Stimulated activated naive B cell treated with anti-CD40 and anti-IgM and Interleukin-4, amounts not matched to agents 10 μg/mL and 1 μg/mL and 100 μg/mL, for 72 hours (primary cell): ENCODE measurements at regions not wholly inside any gene's neighbourhood (a gene's known extent, or its start where the extent isn't known, plus 50 kb on each side); places are given as distances from the start of the nearest gene placed in this dataset.

ENCODE experiments used
- ATAC-seq, 2 donors: fragments of 150-1000 bp; cut with Tn5 transposase; replicated peaks; 2 replicates each; pipeline ENCODE4 v1.10.0; 2021; ENCODE audit warnings: moderate library complexity in 1 of 2
- DNase-seq: peaks from one replicate; pipeline ENCODE4 v3.0.0; 2021
- H3K27ac Mint-ChIP-seq: one replicate; pipeline ENCODE4 v1.8.0; 2022; ENCODE audit warnings: mild to moderate bottlenecking, mixed read lengths
- H3K27me3 Mint-ChIP-seq, 2 donors: one replicate each; pipeline ENCODE4 v1.8.0; 2022; ENCODE audit warnings: mixed read lengths in 2 of 2
- H3K36me3 Mint-ChIP-seq, 2 donors: one replicate each; pipeline ENCODE4 v1.8.0; 2022; ENCODE audit warnings: mixed read lengths in 2 of 2, mild to moderate bottlenecking in 1 of 2
- H3K4me1 Mint-ChIP-seq, 2 donors: one replicate each; pipeline ENCODE4 v1.8.0; 2022; ENCODE audit warnings: mixed read lengths in 2 of 2, mild to moderate bottlenecking in 1 of 2
- H3K4me3 Mint-ChIP-seq, 2 donors: one replicate each; pipeline ENCODE4 v1.8.0; 2022; ENCODE audit warnings: mild to moderate bottlenecking in 2 of 2, mixed read lengths in 2 of 2, moderate library complexity in 1 of 2
- H3K9me3 Mint-ChIP-seq, 2 donors: one replicate each; pipeline ENCODE4 v1.8.0; 2022; ENCODE audit warnings: mixed read lengths in 2 of 2, mild to moderate bottlenecking in 1 of 2

GRCh38 chr17:70892527-70892926, 723.2 kb downstream of the KCNJ2 start:
- H3K4me1 Mint-ChIP-seq: no peaks in the 10 kb centered on the region
- H3K9me3 Mint-ChIP-seq: peaks cover 2 to 5% of the 10 kb centered on the region in 2 donors
- no peak for ATAC-seq

DNA sequence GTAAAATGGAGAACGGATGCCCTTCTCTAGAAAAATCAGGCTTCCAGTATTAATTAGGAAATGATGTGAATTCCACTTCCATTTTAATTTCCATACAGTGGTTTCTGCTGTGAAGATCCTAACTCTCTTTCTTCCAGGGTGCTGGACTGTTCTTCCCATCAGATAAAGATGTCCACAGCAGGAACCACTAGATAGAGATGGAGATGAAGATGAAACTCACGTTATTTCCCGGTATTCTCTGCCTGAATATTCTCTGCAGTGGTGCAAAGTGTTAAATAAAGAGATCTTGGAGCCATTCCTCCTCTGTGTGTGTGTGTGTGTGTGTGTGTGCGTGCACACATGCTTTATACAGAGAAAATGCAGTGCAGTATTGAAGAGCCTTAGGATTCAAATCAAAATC, 727.5 kb downstream of the KCNJ2 start:
- Mint-ChIP-seq H3K27ac (no peak overlapping the region), H3K4me1 (no peaks in the 10 kb centered on the region), H3K36me3 (no peaks in the 10 kb centered on the region), H3K9me3 (peaks cover 9 to 11% of the 10 kb centered on the region in 2 donors), H3K4me3 (no peak overlapping the region), H3K27me3 (no peaks in the 10 kb centered on the region)
- no peak for DNase-seq
- ATAC-seq: no peak

More at GRCh38 chr17:70892527-70892926, 723.2 kb downstream of the KCNJ2 start:
- Mint-ChIP-seq H3K27me3 (no peaks in the 10 kb centered on the region), H3K4me3 (no peak overlapping the region), H3K36me3 (no peaks in the 10 kb centered on the region), H3K27ac (no peak overlapping the region)
- no peak for DNase-seq

DNA sequence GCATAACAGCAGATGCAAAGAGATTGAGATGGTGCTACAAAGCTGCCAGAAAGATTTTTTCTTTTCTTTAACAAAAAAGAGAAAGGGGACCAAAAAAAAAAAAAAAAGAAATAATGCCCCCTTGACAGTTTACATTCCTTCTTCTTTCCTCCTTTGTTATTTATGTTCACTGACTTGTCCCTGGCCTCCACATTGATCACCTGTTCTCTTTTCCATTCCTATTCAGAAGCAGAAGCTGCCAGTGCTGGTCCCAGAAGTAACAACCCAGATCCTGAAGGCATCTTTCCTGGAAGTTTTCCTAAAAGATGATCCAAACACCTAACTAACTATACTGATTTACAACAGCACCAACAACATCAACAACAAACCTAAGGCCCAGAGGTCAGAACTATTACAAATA, 728.1 kb downstream of the KCNJ2 start:
- Mint-ChIP-seq H3K4me1 (no peaks in the 10 kb centered on the region), H3K36me3 (no peaks in the 10 kb centered on the region), H3K27ac (no peak overlapping the region), H3K27me3 (no peaks in the 10 kb centered on the region), H3K4me3 (no peak overlapping the region), H3K9me3 (peaks cover 9 to 11% of the 10 kb centered on the region in 2 donors)
- no peak for ATAC-seq
- DNase-seq: no peak

- DNase-seq: no peak
- Mint-ChIP-seq H3K27me3 (no peaks in the 10 kb centered on the region), H3K36me3 (no peaks in the 10 kb centered on the region), H3K4me1 (no peaks in the 10 kb centered on the region), H3K9me3 (peaks cover 10 to 11% of the 10 kb centered on the region in 2 donors), H3K4me3 (no peak overlapping the region), H3K27ac (no peak overlapping the region)
- ATAC-seq: no peak
These were observed 732.5 kb downstream of the KCNJ2 start for GRCh38 chr17:70901870-70902269.

DNA sequence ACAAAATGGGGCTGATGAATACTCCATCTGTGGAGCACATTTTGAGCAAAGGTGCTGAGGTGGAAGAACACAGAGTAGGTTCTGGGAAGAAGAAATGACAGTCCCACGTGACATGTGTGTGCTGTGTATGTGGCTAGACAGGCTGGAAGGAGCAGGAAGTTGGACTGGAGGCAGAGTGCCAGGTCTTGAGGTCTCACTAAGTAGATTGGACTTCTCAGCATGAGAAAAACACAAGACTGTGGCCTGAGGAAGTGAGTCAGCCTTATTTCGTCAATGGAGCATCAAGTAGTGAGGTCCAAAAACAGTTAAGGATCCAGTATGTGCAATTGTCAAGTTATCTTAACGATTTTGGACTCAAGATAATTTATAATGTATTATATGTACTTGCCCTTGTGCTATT, 736.5 kb downstream of the KCNJ2 start:
- ATAC-seq (no peak), DNase-seq (no peak)
- no peaks in the 10 kb centered on the region for H3K4me1 Mint-ChIP-seq
- peaks cover 9 to 14% of the 10 kb centered on the region in 2 donors for H3K9me3 Mint-ChIP-seq
- no peaks in the 10 kb centered on the region for H3K27me3 Mint-ChIP-seq
- no peaks in the 10 kb centered on the region for H3K36me3 Mint-ChIP-seq
- H3K27ac Mint-ChIP-seq: no peak overlapping the region
- H3K4me3 Mint-ChIP-seq: no peak overlapping the region

GRCh38 chr17:70906808-70907207, 737.5 kb downstream of the KCNJ2 start:
- H3K27ac Mint-ChIP-seq: no peak overlapping the region
- no peaks in the 10 kb centered on the region for H3K4me1 Mint-ChIP-seq
- H3K27me3 Mint-ChIP-seq: no peaks in the 10 kb centered on the region
- ATAC-seq (no peak), DNase-seq (no peak)
- no peaks in the 10 kb centered on the region for H3K36me3 Mint-ChIP-seq
- H3K9me3 Mint-ChIP-seq: peaks cover 5 to 8% of the 10 kb centered on the region in 2 donors
- no peak overlapping the region for H3K4me3 Mint-ChIP-seq

- Mint-ChIP-seq H3K4me3 (no peak overlapping the region), H3K9me3 (peaks cover 12 to 13% of the 10 kb centered on the region in 2 donors), H3K27me3 (no peaks in the 10 kb centered on the region), H3K36me3 (no peaks in the 10 kb centered on the region), H3K4me1 (no peaks in the 10 kb centered on the region), H3K27ac (no peak overlapping the region)
- no peak for ATAC-seq
- DNase-seq: no peak
These were observed 743.6 kb downstream of the KCNJ2 start for GRCh38 chr17:70912716-70913485.

- no peak for DNase-seq
- no peak overlapping the region for H3K27ac Mint-ChIP-seq
- no peaks in the 10 kb centered on the region for H3K36me3 Mint-ChIP-seq
- no peaks in the 10 kb centered on the region for H3K4me1 Mint-ChIP-seq
- H3K4me3 Mint-ChIP-seq: no peak overlapping the region
- H3K27me3 Mint-ChIP-seq: no peaks in the 10 kb centered on the region
- H3K9me3 Mint-ChIP-seq: peaks cover 16 to 23% of the 10 kb centered on the region in 2 donors
- ATAC-seq: no peak
These were observed 747.1 kb downstream of the KCNJ2 start for GRCh38 chr17:70916469-70916868.

DNA sequence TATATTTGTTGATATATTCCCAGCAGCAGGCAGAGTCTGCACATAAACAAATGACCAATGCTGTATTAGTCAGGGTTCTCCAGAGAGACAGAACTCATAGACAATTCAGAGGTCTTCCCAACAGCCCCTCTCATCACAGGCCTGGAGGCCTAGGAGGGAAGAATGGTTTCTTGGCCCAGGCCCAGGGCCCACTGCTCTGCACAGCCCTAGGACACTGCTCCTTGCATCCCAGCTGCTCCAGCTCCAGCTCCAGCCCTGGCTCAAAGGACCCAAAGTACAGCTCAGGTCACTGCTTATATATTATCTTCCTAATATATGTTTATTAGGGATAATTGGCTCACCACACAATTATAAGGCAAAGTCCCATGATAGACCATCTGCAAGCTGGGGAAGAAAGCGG, 749.9 kb downstream of the KCNJ2 start:
- H3K4me3 Mint-ChIP-seq: no peak overlapping the region
- H3K36me3 Mint-ChIP-seq: no peaks in the 10 kb centered on the region
- ATAC-seq (no peak), DNase-seq (no peak)
- no peaks in the 10 kb centered on the region for H3K4me1 Mint-ChIP-seq
- H3K27me3 Mint-ChIP-seq: no peaks in the 10 kb centered on the region
- no peak overlapping the region for H3K27ac Mint-ChIP-seq
- peaks cover 20 to 22% of the 10 kb centered on the region in 2 donors for H3K9me3 Mint-ChIP-seq

GRCh38 chr17:70920416-70920815, 751.1 kb downstream of the KCNJ2 start:
- Mint-ChIP-seq H3K27me3 (no peaks in the 10 kb centered on the region), H3K4me3 (no peak overlapping the region), H3K36me3 (no peaks in the 10 kb centered on the region), H3K4me1 (no peaks in the 10 kb centered on the region), H3K27ac (no peak overlapping the region), H3K9me3 (peaks cover 21% of the 10 kb centered on the region in 2 donors)
- DNase-seq (no peak), ATAC-seq (no peak)

- H3K9me3 Mint-ChIP-seq: peaks cover 13 to 14% of the 10 kb centered on the region in 2 donors
- H3K27me3 Mint-ChIP-seq: no peaks in the 10 kb centered on the region
- no peaks in the 10 kb centered on the region for H3K4me1 Mint-ChIP-seq
- H3K36me3 Mint-ChIP-seq: no peaks in the 10 kb centered on the region
- DNase-seq (no peak), ATAC-seq (no peak)
- no peak overlapping the region for H3K4me3 Mint-ChIP-seq
- no peak overlapping the region for H3K27ac Mint-ChIP-seq
These were observed 752.9 kb downstream of the KCNJ2 start for GRCh38 chr17:70922268-70922667.

- no peaks in the 10 kb centered on the region for H3K36me3 Mint-ChIP-seq
- H3K9me3 Mint-ChIP-seq: peaks cover 4 to 5% of the 10 kb centered on the region in 2 donors
- H3K4me3 Mint-ChIP-seq: no peak overlapping the region
- ATAC-seq (no peak), DNase-seq (no peak)
- H3K4me1 Mint-ChIP-seq: no peaks in the 10 kb centered on the region
- H3K27ac Mint-ChIP-seq: no peak overlapping the region
- H3K27me3 Mint-ChIP-seq: no peaks in the 10 kb centered on the region
These were observed 755.4 kb downstream of the KCNJ2 start for GRCh38 chr17:70924776-70925175.

- Mint-ChIP-seq H3K4me3 (no peak overlapping the region), H3K27ac (no peak overlapping the region), H3K9me3 (peaks cover 0 to 1% of the 10 kb centered on the region in 2 donors), H3K27me3 (no peaks in the 10 kb centered on the region), H3K36me3 (no peaks in the 10 kb centered on the region), H3K4me1 (no peaks in the 10 kb centered on the region)
- DNase-seq: no peak
- ATAC-seq: no peak
These were observed 759.9 kb downstream of the KCNJ2 start for GRCh38 chr17:70929226-70929625.

- no peaks in the 10 kb centered on the region for H3K27me3 Mint-ChIP-seq
- DNase-seq (no peak), ATAC-seq (no peak)
- H3K27ac Mint-ChIP-seq: no peak overlapping the region
- H3K36me3 Mint-ChIP-seq: no peaks in the 10 kb centered on the region
- H3K4me1 Mint-ChIP-seq: no peaks in the 10 kb centered on the region
- no peak overlapping the region for H3K4me3 Mint-ChIP-seq
- H3K9me3 Mint-ChIP-seq: peaks cover 0 to 2% of the 10 kb centered on the region in 2 donors
These were observed 764.9 kb downstream of the KCNJ2 start for GRCh38 chr17:70934231-70934630.

DNA sequence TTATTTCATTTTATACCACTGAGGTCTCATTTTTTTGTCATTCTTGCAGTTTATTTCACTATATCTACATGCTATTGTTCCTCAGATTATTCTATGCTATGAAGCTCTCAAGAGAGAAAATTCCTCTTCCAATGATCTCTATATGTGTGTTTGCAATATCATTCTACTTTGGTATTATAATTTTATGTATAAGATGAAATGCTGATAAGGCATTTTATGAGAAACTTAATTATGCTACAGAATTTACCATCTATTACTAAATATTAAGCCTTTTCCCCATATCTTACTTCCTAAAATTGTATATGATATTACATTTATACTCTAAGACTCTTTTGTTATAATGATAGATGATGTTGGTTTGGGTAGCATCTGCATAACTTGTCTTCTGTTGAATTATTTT, 765.5 kb downstream of the KCNJ2 start:
- no peaks in the 10 kb centered on the region for H3K4me1 Mint-ChIP-seq
- ATAC-seq (no peak), DNase-seq (no peak)
- H3K27me3 Mint-ChIP-seq: no peaks in the 10 kb centered on the region
- no peaks in the 10 kb centered on the region for H3K36me3 Mint-ChIP-seq
- H3K9me3 Mint-ChIP-seq: peaks cover 0 to 2% of the 10 kb centered on the region in 2 donors
- H3K4me3 Mint-ChIP-seq: no peak overlapping the region
- no peak overlapping the region for H3K27ac Mint-ChIP-seq
